Trophoblast cell (in vitro differentiated cells and primary cell): ENCODE measurements at regions not wholly inside any gene's neighbourhood (a gene's known extent, or its start where the extent isn't known, plus 50 kb on each side); places are given as distances from the start of the nearest gene placed in this dataset.
"Not testable (repeated sequence)": the region's sequence is repeated elsewhere in the genome, so short reads cannot be mapped to it uniquely, and the experiment has no call there.

Experiments
- DNase-seq, 2 donors: peaks; one replicate each; pipeline ENCODE4 v3.0.0-alpha.2; 2016
- H2AFZ ChIP-seq: 2 replicates; pipeline ENCODE4 v1.6.1; 2013; ENCODE audit warnings: low read length, moderate library complexity, mild to moderate bottlenecking; ENCODE audit not compliant: insufficient read depth, poor library complexity
- H2AK5ac ChIP-seq: 2 replicates; pipeline ENCODE4 v1.6.1; 2013; ENCODE audit warnings: mild to moderate bottlenecking, low read length
- H2BK120ac ChIP-seq: 2 replicates; pipeline ENCODE4 v1.6.1; 2013; ENCODE audit warnings: low read length, mild to moderate bottlenecking, moderate library complexity; ENCODE audit not compliant: insufficient read depth, poor library complexity
- H2BK12ac ChIP-seq: 2 replicates; pipeline ENCODE4 v1.6.1; 2013; ENCODE audit warnings: mild to moderate bottlenecking, low read length, moderate library complexity
- H2BK5ac ChIP-seq: 2 replicates; pipeline ENCODE4 v1.6.1; 2013; ENCODE audit warnings: low read length, low read depth, moderate library complexity, mild to moderate bottlenecking; ENCODE audit not compliant: poor library complexity
- H3K14ac ChIP-seq: 2 replicates; pipeline ENCODE4 v1.6.1; 2013; ENCODE audit warnings: mild to moderate bottlenecking, low read length
- H3K18ac ChIP-seq: 2 replicates; pipeline ENCODE4 v1.6.1; 2013; ENCODE audit warnings: mild to moderate bottlenecking, low read length
- H3K23ac ChIP-seq: 2 replicates; pipeline ENCODE4 v1.6.1; 2013; ENCODE audit warnings: low read length
- H3K27ac ChIP-seq: 2 replicates; pipeline ENCODE4 v1.5.1; 2013; ENCODE audit warnings: low read depth, mild to moderate bottlenecking, inconsistent platforms, low read length, moderate library complexity
- H3K27me3 ChIP-seq: 2 replicates; pipeline ENCODE4 v1.6.1; 2013; ENCODE audit warnings: inconsistent platforms, mild to moderate bottlenecking, low read length, moderate library complexity; ENCODE audit not compliant: insufficient read depth
- H3K36me3 ChIP-seq, 2 experiments: 1 replicate in 1 of 2; 2 replicates in 1 of 2; pipeline ENCODE4 v1.6.1; 2013; ENCODE audit warnings: low read length in 2 of 2, mild to moderate bottlenecking in 2 of 2, moderate library complexity in 1 of 2; ENCODE audit not compliant: insufficient read depth in 2 of 2, control insufficient read depth in 1 of 2
- H3K4ac ChIP-seq: 2 replicates; pipeline ENCODE4 v1.6.1; 2013; ENCODE audit warnings: low read depth, mild to moderate bottlenecking, low read length, moderate library complexity
- H3K4me1 ChIP-seq, 2 experiments: 1 replicate in 1 of 2; 2 replicates in 1 of 2; pipeline ENCODE4 v1.6.1; 2013; ENCODE audit warnings: low read length in 2 of 2, mild to moderate bottlenecking in 2 of 2, moderate library complexity in 1 of 2; ENCODE audit not compliant: insufficient read depth in 2 of 2, control insufficient read depth in 1 of 2
- H3K4me2 ChIP-seq: 2 replicates; pipeline ENCODE4 v1.6.1; 2013; ENCODE audit warnings: inconsistent platforms, mild to moderate bottlenecking, low read length, moderate library complexity
- H3K4me3 ChIP-seq: 2 replicates; pipeline ENCODE4 v1.5.1; 2013; ENCODE audit warnings: mild to moderate bottlenecking, low read depth, low read length, inconsistent platforms
- H3K79me1 ChIP-seq: one replicate; pipeline ENCODE4 v1.6.1; 2013; ENCODE audit warnings: low read length
- H3K79me2 ChIP-seq: 2 replicates; pipeline ENCODE4 v1.6.1; 2013; ENCODE audit warnings: low read length, mild to moderate bottlenecking; ENCODE audit not compliant: control insufficient read depth, insufficient read depth, poor library complexity
- H3K9ac ChIP-seq: 2 replicates; pipeline ENCODE4 v1.6.1; 2013; ENCODE audit warnings: mild to moderate bottlenecking, low read length
- H3K9me3 ChIP-seq: 2 replicates; pipeline ENCODE4 v1.6.1; 2013; ENCODE audit warnings: low read depth, mild to moderate bottlenecking, control low read depth, inconsistent platforms, low read length; ENCODE audit not compliant: insufficient read depth
- H4K12ac ChIP-seq: 2 replicates; pipeline ENCODE4 v1.6.1; 2013; ENCODE audit warnings: low read depth, mild to moderate bottlenecking, low read length, moderate library complexity
- H4K8ac ChIP-seq: 2 replicates; pipeline ENCODE4 v1.6.1; 2013; ENCODE audit warnings: low read depth, mild to moderate bottlenecking, low read length, moderate library complexity
- H4K91ac ChIP-seq: one replicate; pipeline ENCODE4 v1.6.1; 2013; ENCODE audit warnings: low read depth, mild to moderate bottlenecking, low read length, moderate library complexity
- WGBS: extraction: QIAGEN DNeasy Blood & Tissue Kit; methylation state at CpG from one replicate; pipeline ENCODE4 v1.1.7; 2013; ENCODE audit warnings: missing lambda C conversion rate; ENCODE audit not compliant: insufficient read length, insufficient coverage; ENCODE audit errors: extremely low coverage; 5-methylcytosine and 5-hydroxymethylcytosine counted together

DNA sequence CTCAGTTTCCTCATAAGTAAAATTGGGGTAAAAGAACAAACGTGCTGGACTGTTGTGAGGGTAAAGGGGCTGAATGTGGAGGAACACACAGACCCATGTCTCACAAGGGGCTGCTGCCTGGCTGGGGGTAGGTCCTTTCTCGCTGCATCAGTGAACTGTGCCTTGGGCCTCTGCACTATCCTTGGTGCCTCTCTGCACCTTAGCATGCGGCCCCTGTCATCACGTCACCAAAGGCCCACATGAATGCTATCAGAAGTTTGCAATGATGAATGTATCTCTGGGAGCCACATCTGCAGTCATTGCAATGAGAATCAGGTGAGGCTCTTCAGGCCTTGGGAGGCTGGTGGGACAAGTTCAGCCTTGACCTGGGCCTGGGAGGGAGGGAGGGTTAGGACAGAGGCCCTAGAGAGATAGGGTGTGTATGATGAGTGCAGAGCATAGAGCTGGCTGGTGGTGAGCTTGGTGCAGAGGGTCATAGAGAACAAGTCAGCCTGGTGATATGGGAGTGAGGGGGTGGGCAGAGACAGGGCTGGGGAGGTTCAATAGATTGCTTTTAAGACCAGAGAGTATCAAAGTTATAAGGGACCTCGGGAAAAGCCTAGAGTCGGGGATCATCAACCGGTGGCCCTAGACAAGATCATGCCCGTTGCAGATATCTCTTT is 308.4 kb downstream of the RPS24 start:
- no peak overlapping the region for H2AFZ ChIP-seq
- H3K79me2 ChIP-seq: no peaks in the 10 kb centered on the region
- peak overlapping the region; percentile 11 for H3K23ac ChIP-seq
- H3K18ac ChIP-seq: no peak overlapping the region
- H3K36me3 ChIP-seq: no peaks in the 10 kb centered on the region
- H2BK12ac ChIP-seq: peak overlapping the region; percentile 56
- peak overlapping the region; percentile 59 for H2BK120ac ChIP-seq
- peak overlapping the region; percentile 80 for H2AK5ac ChIP-seq
- H4K8ac ChIP-seq: no peak overlapping the region
- H3K14ac ChIP-seq: peak overlapping the region; percentile 65
- DNase-seq: no peak
- peaks cover 7% of the 10 kb centered on the region for H3K9me3 ChIP-seq
- no peak overlapping the region for H3K27ac ChIP-seq
- no peak overlapping the region for H4K12ac ChIP-seq
- no peak overlapping the region for H3K4ac ChIP-seq
- peaks cover 2% of the 10 kb centered on the region for H3K79me1 ChIP-seq
- WGBS: no CpG with 5 or more reads among the region's 8 CpGs
- H3K27me3 ChIP-seq: no peaks in the 10 kb centered on the region
- H3K4me1 ChIP-seq: peaks cover 5 to 7% of the 10 kb centered on the region in 2 experiments
- H3K9ac ChIP-seq: no peak overlapping the region
- no peak overlapping the region for H3K4me3 ChIP-seq
- no peak overlapping the region for H2BK5ac ChIP-seq
- peak overlapping the region; percentile 15 for H4K91ac ChIP-seq
- H3K4me2 ChIP-seq: no peak overlapping the region

DNA sequence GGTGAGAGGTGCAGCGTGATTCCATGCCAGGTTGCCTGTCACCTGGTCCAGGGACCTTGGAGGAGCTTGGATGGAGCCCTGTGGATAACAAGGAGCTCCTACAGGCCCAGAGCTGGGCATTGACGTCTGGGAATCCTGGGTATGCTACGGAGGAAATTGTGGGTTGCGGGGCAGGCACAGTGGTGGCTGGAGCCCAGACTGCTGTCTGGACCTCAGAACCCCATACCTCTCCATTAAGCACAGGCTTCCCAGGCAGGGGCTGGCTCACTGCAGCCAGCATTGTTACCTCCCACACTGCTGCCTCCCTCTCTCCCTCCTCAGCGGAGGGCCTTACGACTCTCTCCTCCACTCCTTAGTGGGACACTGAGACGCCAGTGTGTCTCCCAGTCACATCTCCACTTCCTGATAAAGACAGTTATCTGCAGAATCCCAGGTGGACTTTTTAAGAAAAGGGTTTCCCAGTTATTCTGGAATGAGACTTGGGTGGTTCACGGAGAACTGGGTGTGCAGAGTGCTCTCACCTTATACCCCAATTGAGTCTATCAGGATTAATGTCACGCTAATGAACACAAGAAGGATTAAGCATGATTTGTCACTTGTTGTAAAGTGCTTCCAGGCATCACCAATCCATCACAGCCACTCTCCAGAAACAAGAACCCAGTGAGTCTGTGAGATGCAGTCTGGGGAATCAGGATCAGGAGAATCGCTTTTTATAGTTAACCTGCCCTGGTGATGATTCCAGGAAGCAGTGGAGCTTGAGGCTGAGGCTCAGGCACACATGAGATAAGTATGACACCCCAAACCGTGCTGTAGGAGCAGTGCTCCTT is 309.4 kb downstream of the RPS24 start:
- DNase-seq: no peak
- Histone ChIP-seq H3K9me3 (peaks cover 8% of the 10 kb centered on the region), H4K91ac (peak overlapping the region; percentile 39), H4K12ac (no peak overlapping the region), H3K23ac (no peak overlapping the region), H3K36me3 (no peaks in the 10 kb centered on the region), H3K18ac (no peak overlapping the region), H3K27ac (no peak overlapping the region), H3K4me2 (no peak overlapping the region), H4K8ac (no peak overlapping the region), H3K27me3 (no peaks in the 10 kb centered on the region), H2AK5ac (no peak overlapping the region), H3K79me1 (peaks cover 2% of the 10 kb centered on the region), H2BK5ac (no peak overlapping the region), H2BK12ac (peak overlapping the region; percentile 74), H3K4me1 (peaks cover 5 to 7% of the 10 kb centered on the region in 2 experiments), H3K4ac (no peak overlapping the region), H3K79me2 (no peaks in the 10 kb centered on the region), H3K9ac (no peak overlapping the region), H2BK120ac (peak overlapping the region; percentile 10), H3K14ac (peak overlapping the region; percentile 14), H2AFZ (no peak overlapping the region), H3K4me3 (no peak overlapping the region)
- no CpG with 5 or more reads among the region's 11 CpGs for WGBS

- not testable (repeated sequence) for H2BK120ac ChIP-seq, H3K27me3 ChIP-seq, H3K27ac ChIP-seq, H3K18ac ChIP-seq, H3K4me2 ChIP-seq, H3K4me3 ChIP-seq, H3K4ac ChIP-seq, H4K12ac ChIP-seq, H3K79me1 ChIP-seq, H3K9me3 ChIP-seq, H2AK5ac ChIP-seq, H2BK12ac ChIP-seq, DNase-seq, H3K9ac ChIP-seq, H3K14ac ChIP-seq, H4K91ac ChIP-seq, H3K4me1 ChIP-seq, H2AFZ ChIP-seq, H4K8ac ChIP-seq, H2BK5ac ChIP-seq, H3K36me3 ChIP-seq, H3K79me2 ChIP-seq, H3K23ac ChIP-seq
- WGBS: no CpG with 5 or more reads among the region's 8 CpGs
Measured at GRCh38 chr10:78344257-78344656, 310.6 kb downstream of the RPS24 start.

- not testable (repeated sequence) for H3K4me2 ChIP-seq, H3K27me3 ChIP-seq, H2BK120ac ChIP-seq, H3K4me1 ChIP-seq, H2AK5ac ChIP-seq, H2AFZ ChIP-seq, DNase-seq, H3K4me3 ChIP-seq, H3K23ac ChIP-seq, H4K8ac ChIP-seq, H3K9ac ChIP-seq, H3K14ac ChIP-seq, H3K4ac ChIP-seq, H2BK12ac ChIP-seq, H3K9me3 ChIP-seq, H3K79me2 ChIP-seq, H3K79me1 ChIP-seq, H4K12ac ChIP-seq, H3K36me3 ChIP-seq, H4K91ac ChIP-seq, H3K18ac ChIP-seq, H2BK5ac ChIP-seq, H3K27ac ChIP-seq
- whole genome bisulfite sequencing: no CpG with 5 or more reads among the region's 3 CpGs
Measured at GRCh38 chr10:78345515-78345914, 311.9 kb downstream of the RPS24 start.
